ENCODE measurements at regions not wholly inside any gene's neighbourhood (a gene's known extent, or its start where the extent isn't known, plus 50 kb on each side); places are given as distances from the start of the nearest gene placed in this dataset.

- H2BK12ac ChIP-seq (ENCODE audit: low read length): no peak overlapping the region
- no peaks in the 10 kb centered on the region for H3K79me1 ChIP-seq (ENCODE audit: low read depth, low read length)
- no peaks in the 10 kb centered on the region for H3K9me3 ChIP-seq (replicated peaks in 1 of 2; ENCODE audit: control insufficient read depth in 2 of 2, insufficient read depth in 1 of 2, low read depth in 1 of 2, low read length in 2 of 2)
- H3K18ac ChIP-seq (ENCODE audit: low read length): no peak overlapping the region
- no peak overlapping the region for H2BK120ac ChIP-seq (ENCODE audit: low read depth, low read length)
- no peak overlapping the region for H4K91ac ChIP-seq (ENCODE audit: low read depth, low read length, poor library complexity)
- H2BK15ac ChIP-seq (ENCODE audit: low read length): no peak overlapping the region
- DNase-seq (ENCODE audit: low spot score): no peak
- H3K27me3 ChIP-seq (ENCODE audit: control insufficient read depth in 3 of 3, insufficient read depth in 3 of 3, low read depth in 1 of 3, low read length in 3 of 3): no peaks in the 10 kb centered on the region
- no peak overlapping the region for H4K8ac ChIP-seq (ENCODE audit: low read depth, low read length)
- no peak overlapping the region for H3K23ac ChIP-seq (ENCODE audit: low read depth, low read length, poor library complexity)
- H3K27ac ChIP-seq (replicated peaks; ENCODE audit: low read length): no peak overlapping the region
- no peak overlapping the region for H2AK5ac ChIP-seq (ENCODE audit: low read depth, low read length)
- no peak overlapping the region for H3K9ac ChIP-seq (ENCODE audit: low read depth, low read length, poor library complexity)
- no peaks in the 10 kb centered on the region for H3K36me3 ChIP-seq (replicated peaks in 1 of 2; ENCODE audit: control insufficient read depth in 2 of 2, insufficient read depth in 2 of 2, low read length in 2 of 2)
- no peak overlapping the region for H2AFZ ChIP-seq (ENCODE audit: low read length)
- no peak overlapping the region for H3K4ac ChIP-seq (ENCODE audit: low read length)
- H3K4me1 ChIP-seq (ENCODE audit: control insufficient read depth in 2 of 2, insufficient read depth in 1 of 2, low read depth in 1 of 2, low read length in 2 of 2): no peaks in the 10 kb centered on the region
- no peak overlapping the region for H2BK5ac ChIP-seq (ENCODE audit: low read length)
- no peak overlapping the region for H3K4me2 ChIP-seq (ENCODE audit: insufficient read depth, low read length, poor library complexity, severe bottlenecking)
- H3K4me3 ChIP-seq (ENCODE audit: low read length in 2 of 2): no peak overlapping the region
- WGBS, 2 donors (ENCODE audit: extremely low coverage in 2 of 2, insufficient read length in 2 of 2, insufficient replicate concordance in 1 of 2): no CpG with 5 or more reads among the region's 6 CpGs
- H3K14ac ChIP-seq (ENCODE audit: low read length): no peak overlapping the region
These were observed 306.7 kb upstream of the CHAC2 start for GRCh38 chr2:53460937-53461336.

DNA sequence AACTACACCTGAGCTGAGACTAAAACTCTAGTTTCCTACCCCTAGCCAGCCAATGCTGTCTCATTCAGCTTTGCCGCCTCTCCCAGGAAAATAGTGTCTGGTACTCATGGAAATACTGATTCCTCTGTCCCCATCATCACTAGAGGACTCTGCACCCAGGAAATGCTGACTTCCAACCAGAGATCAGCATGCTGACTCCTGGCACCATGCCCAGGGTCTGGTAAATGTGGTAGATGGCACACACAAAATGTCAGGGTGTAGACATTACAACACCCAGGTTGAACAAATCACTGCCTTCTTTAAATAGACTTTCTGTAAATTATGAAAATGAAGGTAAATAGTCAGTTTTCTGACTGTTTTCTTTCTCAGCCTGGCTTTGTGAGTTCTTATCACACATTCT lies 307.3 kb upstream of the CHAC2 start:
- Histone ChIP-seq H3K36me3 (replicated peaks in 1 of 2; ENCODE audit: control insufficient read depth in 2 of 2, insufficient read depth in 2 of 2, low read length in 2 of 2) (no peaks in the 10 kb centered on the region), H2AK5ac (ENCODE audit: low read depth, low read length) (no peak overlapping the region), H3K4me2 (ENCODE audit: insufficient read depth, low read length, poor library complexity, severe bottlenecking) (no peak overlapping the region), H3K9ac (ENCODE audit: low read depth, low read length, poor library complexity) (no peak overlapping the region), H3K4me3 (ENCODE audit: low read length in 2 of 2) (no peak overlapping the region), H3K4me1 (ENCODE audit: control insufficient read depth in 2 of 2, insufficient read depth in 1 of 2, low read depth in 1 of 2, low read length in 2 of 2) (no peaks in the 10 kb centered on the region), H4K8ac (ENCODE audit: low read depth, low read length) (no peak overlapping the region), H2BK15ac (ENCODE audit: low read length) (no peak overlapping the region), H3K4ac (ENCODE audit: low read length) (no peak overlapping the region), H4K91ac (ENCODE audit: low read depth, low read length, poor library complexity) (no peak overlapping the region), H3K14ac (ENCODE audit: low read length) (no peak overlapping the region), H3K23ac (ENCODE audit: low read depth, low read length, poor library complexity) (no peak overlapping the region), H3K18ac (ENCODE audit: low read length) (no peak overlapping the region), H3K27me3 (ENCODE audit: control insufficient read depth in 3 of 3, insufficient read depth in 3 of 3, low read depth in 1 of 3, low read length in 3 of 3) (no peaks in the 10 kb centered on the region), H2AFZ (ENCODE audit: low read length) (no peak overlapping the region), H2BK120ac (ENCODE audit: low read depth, low read length) (no peak overlapping the region), H3K9me3 (replicated peaks in 1 of 2; ENCODE audit: control insufficient read depth in 2 of 2, insufficient read depth in 1 of 2, low read depth in 1 of 2, low read length in 2 of 2) (no peaks in the 10 kb centered on the region), H3K79me1 (ENCODE audit: low read depth, low read length) (no peaks in the 10 kb centered on the region), H3K27ac (replicated peaks; ENCODE audit: low read length) (no peak overlapping the region), H2BK5ac (ENCODE audit: low read length) (no peak overlapping the region), H2BK12ac (ENCODE audit: low read length) (no peak overlapping the region)
- DNase-seq (ENCODE audit: low spot score): no peak
- WGBS, 2 donors (ENCODE audit: extremely low coverage in 2 of 2, insufficient read length in 2 of 2, insufficient replicate concordance in 1 of 2): no CpG with 5 or more reads among the region's 1 CpG

DNA sequence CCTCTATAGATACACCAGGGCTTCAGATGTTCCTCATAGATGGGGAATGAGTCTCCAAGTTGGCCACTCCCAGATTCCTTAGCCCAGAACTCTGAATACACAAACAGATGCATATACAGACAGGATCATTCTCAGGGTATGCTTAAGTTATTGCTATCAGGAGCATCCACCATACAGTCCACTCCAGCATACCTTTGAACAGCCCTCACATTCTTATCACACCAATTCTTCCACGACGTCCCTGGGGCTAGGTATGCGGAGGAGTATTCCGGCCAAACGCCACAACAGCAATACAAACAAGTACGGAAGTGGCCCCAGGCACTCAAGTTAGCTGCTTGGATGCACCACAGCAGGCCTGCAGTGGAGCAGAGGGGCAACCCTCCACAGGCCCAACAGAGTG lies 312.5 kb upstream of the CHAC2 start:
- H2AK5ac ChIP-seq (ENCODE audit: low read depth, low read length): no peak overlapping the region
- H3K4ac ChIP-seq (ENCODE audit: low read length): no peak overlapping the region
- no peak overlapping the region for H3K23ac ChIP-seq (ENCODE audit: low read depth, low read length, poor library complexity)
- no peak overlapping the region for H2BK5ac ChIP-seq (ENCODE audit: low read length)
- no peak overlapping the region for H2BK12ac ChIP-seq (ENCODE audit: low read length)
- H4K91ac ChIP-seq (ENCODE audit: low read depth, low read length, poor library complexity): no peak overlapping the region
- no peaks in the 10 kb centered on the region for H3K27me3 ChIP-seq (ENCODE audit: control insufficient read depth in 3 of 3, insufficient read depth in 3 of 3, low read depth in 1 of 3, low read length in 3 of 3)
- no peaks in the 10 kb centered on the region for H3K79me1 ChIP-seq (ENCODE audit: low read depth, low read length)
- no peaks in the 10 kb centered on the region for H3K36me3 ChIP-seq (replicated peaks in 1 of 2; ENCODE audit: control insufficient read depth in 2 of 2, insufficient read depth in 2 of 2, low read length in 2 of 2)
- peak overlapping the region in 1 of 2 donors; percentile 11 for H3K4me3 ChIP-seq (ENCODE audit: low read length in 2 of 2)
- no peak overlapping the region for H2BK120ac ChIP-seq (ENCODE audit: low read depth, low read length)
- no peak overlapping the region for H2AFZ ChIP-seq (ENCODE audit: low read length)
- H3K4me2 ChIP-seq (ENCODE audit: insufficient read depth, low read length, poor library complexity, severe bottlenecking): no peak overlapping the region
- H3K4me1 ChIP-seq (ENCODE audit: control insufficient read depth in 2 of 2, insufficient read depth in 1 of 2, low read depth in 1 of 2, low read length in 2 of 2): no peaks in the 10 kb centered on the region
- H3K9ac ChIP-seq (ENCODE audit: low read depth, low read length, poor library complexity): no peak overlapping the region
- no peak overlapping the region for H4K8ac ChIP-seq (ENCODE audit: low read depth, low read length)
- H2BK15ac ChIP-seq (ENCODE audit: low read length): no peak overlapping the region
- no peak overlapping the region for H3K14ac ChIP-seq (ENCODE audit: low read length)
- H3K18ac ChIP-seq (ENCODE audit: low read length): no peak overlapping the region
- no CpG with 5 or more reads among the region's 6 CpGs for WGBS, 2 donors (ENCODE audit: extremely low coverage in 2 of 2, insufficient read length in 2 of 2, insufficient replicate concordance in 1 of 2)
- no peaks in the 10 kb centered on the region for H3K9me3 ChIP-seq (replicated peaks in 1 of 2; ENCODE audit: control insufficient read depth in 2 of 2, insufficient read depth in 1 of 2, low read depth in 1 of 2, low read length in 2 of 2)
- DNase-seq (ENCODE audit: low spot score): no peak
- no peak overlapping the region for H3K27ac ChIP-seq (replicated peaks; ENCODE audit: low read length)

DNA sequence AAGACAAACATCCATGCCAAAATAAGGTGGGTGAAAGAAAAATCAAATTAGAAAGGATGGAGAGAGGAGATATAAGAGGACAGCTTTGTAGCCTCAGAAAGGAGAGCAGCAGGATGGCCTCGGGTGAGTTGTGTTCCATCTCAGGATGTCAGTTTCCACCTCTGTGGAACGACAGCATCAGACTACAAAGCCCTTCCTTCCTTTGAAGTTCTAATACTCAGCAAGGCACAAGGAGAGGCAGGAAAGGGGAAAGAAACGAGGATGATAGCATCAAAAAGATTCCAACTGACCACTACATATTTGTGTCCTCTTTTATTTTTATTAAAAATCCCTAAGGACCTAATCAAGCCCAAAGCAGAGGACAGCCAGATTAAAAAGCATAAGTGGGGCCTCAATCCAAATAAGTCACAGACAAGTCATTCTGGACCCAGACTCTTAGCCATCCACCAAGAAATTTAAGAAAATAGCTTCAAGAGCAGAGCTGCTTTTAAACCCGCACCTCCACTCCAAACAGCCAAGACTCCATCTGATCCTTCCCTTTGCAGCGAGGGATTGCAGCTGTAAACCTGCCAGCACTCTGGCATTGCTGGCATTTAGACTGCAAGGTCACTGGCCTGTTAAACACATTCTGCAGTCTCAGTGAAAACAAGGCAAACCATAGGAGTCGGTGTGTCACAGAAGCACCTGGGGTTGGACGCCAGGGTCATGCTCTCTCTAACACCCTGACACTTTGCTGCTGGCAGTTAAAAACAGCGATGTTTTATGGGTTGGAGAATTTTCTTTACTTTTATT lies 314.5 kb upstream of the CHAC2 start:
- Histone ChIP-seq H3K36me3 (replicated peaks in 1 of 2; ENCODE audit: control insufficient read depth in 2 of 2, insufficient read depth in 2 of 2, low read length in 2 of 2) (no peaks in the 10 kb centered on the region), H3K4me2 (ENCODE audit: insufficient read depth, low read length, poor library complexity, severe bottlenecking) (no peak overlapping the region), H3K4me1 (ENCODE audit: control insufficient read depth in 2 of 2, insufficient read depth in 1 of 2, low read depth in 1 of 2, low read length in 2 of 2) (no peaks in the 10 kb centered on the region), H3K14ac (ENCODE audit: low read length) (no peak overlapping the region), H2AFZ (ENCODE audit: low read length) (no peak overlapping the region), H3K18ac (ENCODE audit: low read length) (no peak overlapping the region), H3K4ac (ENCODE audit: low read length) (no peak overlapping the region), H2BK15ac (ENCODE audit: low read length) (no peak overlapping the region), H3K23ac (ENCODE audit: low read depth, low read length, poor library complexity) (no peak overlapping the region), H4K8ac (ENCODE audit: low read depth, low read length) (no peak overlapping the region), H3K9me3 (replicated peaks in 1 of 2; ENCODE audit: control insufficient read depth in 2 of 2, insufficient read depth in 1 of 2, low read depth in 1 of 2, low read length in 2 of 2) (no peaks in the 10 kb centered on the region), H2AK5ac (ENCODE audit: low read depth, low read length) (no peak overlapping the region), H2BK120ac (ENCODE audit: low read depth, low read length) (no peak overlapping the region), H3K27ac (replicated peaks; ENCODE audit: low read length) (no peak overlapping the region), H2BK5ac (ENCODE audit: low read length) (no peak overlapping the region), H3K27me3 (ENCODE audit: control insufficient read depth in 3 of 3, insufficient read depth in 3 of 3, low read depth in 1 of 3, low read length in 3 of 3) (no peaks in the 10 kb centered on the region), H3K79me1 (ENCODE audit: low read depth, low read length) (no peaks in the 10 kb centered on the region), H4K91ac (ENCODE audit: low read depth, low read length, poor library complexity) (no peak overlapping the region), H3K4me3 (ENCODE audit: low read length in 2 of 2) (no peak overlapping the region), H2BK12ac (ENCODE audit: low read length) (no peak overlapping the region), H3K9ac (ENCODE audit: low read depth, low read length, poor library complexity) (no peak overlapping the region)
- DNase-seq (ENCODE audit: low spot score): no peak
- no CpG with 5 or more reads among the region's 8 CpGs for WGBS, 2 donors (ENCODE audit: extremely low coverage in 2 of 2, insufficient read length in 2 of 2, insufficient replicate concordance in 1 of 2)

All from neuronal stem cell (in vitro differentiated cells).